ENCODE measurements at regions not wholly inside any gene's neighbourhood (a gene's known extent, or its start where the extent isn't known, plus 50 kb on each side); places are given as distances from the start of the nearest gene placed in this dataset.
A peak's percentile ranks its signal among the peaks of the same experiment; 100 is the strongest.

GRCh38 chr13:106621833-106622232, 53.9 kb upstream of the ARGLU1 start (continued):
- TF ChIP-seq ZNF425 (CRISPR knock-in tag; conservative IDR thresholded peaks at IDR 0.05) (no peak), FOXP1 (CRISPR knock-in tag; IDR thresholded peaks at IDR 0.05; ENCODE audit: borderline replicate concordance) (no peak), ARID4B (CRISPR knock-in tag; IDR thresholded peaks at IDR 0.05; ENCODE audit: borderline replicate concordance) (no peak)

- DNase-seq (ENCODE audit: low spot score), result peak; percentile 24
- CTCF ChIA-PET, result interaction anchor here (0.6 to 2.6 kb wide), 33 partner anchors 9 to 701 kb away, joined by 3 to 28 read pairs (median 3); partner anchors contain the start of gene ARGLU1
- peak; percentile 95 for ATAC-seq
- H3K27ac Mint-ChIP-seq, result no peak overlapping the region
- H3K36me3 Mint-ChIP-seq, result no peaks in the 10 kb centered on the region
- peaks cover 19% of the 10 kb centered on the region for H3K4me1 Mint-ChIP-seq
- POLR2A ChIA-PET, result interaction anchor here (0.7 kb wide), 2 partner anchors 85 to 104 kb away, joined by 3 to 6 read pairs; partner anchors contain the start of gene EFNB2
- peak; percentile 64 for TF ChIP-seq CTCF (IDR thresholded peaks at IDR 0.05)
- TF ChIP-seq NR1H2 (CRISPR knock-in tag; IDR thresholded peaks at IDR 0.05), result no peak
- no peaks in the 10 kb centered on the region; the same call in 1 of the 2 replicates for H3K27me3 Mint-ChIP-seq (ENCODE audit: low read depth)
- no peaks in the 10 kb centered on the region for H3K9me3 Mint-ChIP-seq
- no peak overlapping the region for H3K4me3 Mint-ChIP-seq
Observed at GRCh38 chr13:106619688-106620555, 52.0 kb upstream of the ARGLU1 start.

Small RNA genes lying in the stretch of these regions (microRNA-seq; reads per million reads assigned to microRNA genes)
- 1.0 reads per million for gene MIR1267 (ENCODE audit: borderline number of aligned reads)
